Endothelial cell of umbilical vein (primary cell): ENCODE measurements at regions not wholly inside any gene's neighbourhood (a gene's known extent, or its start where the extent isn't known, plus 50 kb on each side); places are given as distances from the start of the nearest gene placed in this dataset.

Experiments
- POLR2A ChIP-seq: IDR thresholded peaks from 2 replicates; pipeline ENCODE4 v1.6.1; 2012; ENCODE audit warnings: low read depth, mild to moderate bottlenecking, control low read depth, low read length
- TF ChIP-seq, protein P1 (sequence below), 2 donors: IDR thresholded peaks; 1 replicate in 1 of 2; 2 replicates in 1 of 2; pipeline ENCODE4 v1.5.1; 2011; ENCODE audit warnings: low read length in 2 of 2, mild to moderate bottlenecking in 2 of 2, moderate library complexity in 2 of 2, control low read depth in 1 of 2, inconsistent platforms in 1 of 2, low read depth in 1 of 2; ENCODE audit not compliant: insufficient read depth in 1 of 2; ENCODE audit errors: extremely low read depth in 1 of 2

DNA sequence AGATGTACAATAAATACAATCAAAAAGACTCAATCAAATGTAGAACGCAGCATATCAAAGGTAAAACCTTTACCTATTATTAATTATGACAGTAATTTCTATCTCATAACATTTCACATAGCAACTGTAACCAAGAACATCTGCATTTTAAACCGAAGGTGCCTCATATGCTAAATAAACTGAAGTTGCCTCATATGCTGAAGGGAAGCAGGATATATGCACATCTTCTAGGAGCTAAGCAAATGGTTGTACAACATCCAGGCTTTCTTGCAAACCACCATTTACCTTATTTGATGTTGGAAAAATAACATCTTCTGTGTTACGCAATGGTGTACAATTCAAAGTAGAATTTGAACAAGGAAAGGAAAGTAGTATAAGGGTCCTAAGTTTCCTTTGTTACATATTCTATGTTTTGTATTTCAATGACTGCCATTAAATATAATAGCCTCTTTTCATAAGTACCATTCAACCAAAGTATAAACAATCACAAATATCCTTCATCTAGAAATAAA lies 145.9 kb downstream of the SATB1 start:
- TF ChIP-seq, protein P1, sequence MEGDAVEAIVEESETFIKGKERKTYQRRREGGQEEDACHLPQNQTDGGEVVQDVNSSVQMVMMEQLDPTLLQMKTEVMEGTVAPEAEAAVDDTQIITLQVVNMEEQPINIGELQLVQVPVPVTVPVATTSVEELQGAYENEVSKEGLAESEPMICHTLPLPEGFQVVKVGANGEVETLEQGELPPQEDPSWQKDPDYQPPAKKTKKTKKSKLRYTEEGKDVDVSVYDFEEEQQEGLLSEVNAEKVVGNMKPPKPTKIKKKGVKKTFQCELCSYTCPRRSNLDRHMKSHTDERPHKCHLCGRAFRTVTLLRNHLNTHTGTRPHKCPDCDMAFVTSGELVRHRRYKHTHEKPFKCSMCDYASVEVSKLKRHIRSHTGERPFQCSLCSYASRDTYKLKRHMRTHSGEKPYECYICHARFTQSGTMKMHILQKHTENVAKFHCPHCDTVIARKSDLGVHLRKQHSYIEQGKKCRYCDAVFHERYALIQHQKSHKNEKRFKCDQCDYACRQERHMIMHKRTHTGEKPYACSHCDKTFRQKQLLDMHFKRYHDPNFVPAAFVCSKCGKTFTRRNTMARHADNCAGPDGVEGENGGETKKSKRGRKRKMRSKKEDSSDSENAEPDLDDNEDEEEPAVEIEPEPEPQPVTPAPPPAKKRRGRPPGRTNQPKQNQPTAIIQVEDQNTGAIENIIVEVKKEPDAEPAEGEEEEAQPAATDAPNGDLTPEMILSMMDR (IDR thresholded peaks at IDR 0.05; ENCODE audit: extremely low read depth in 1 of 2, insufficient read depth in 1 of 2, low read depth in 1 of 2, low read length in 2 of 2), result no peak
- no peak for TF ChIP-seq POLR2A
